ENCODE measurements at regions not wholly inside any gene's neighbourhood (a gene's known extent, or its start where the extent isn't known, plus 50 kb on each side); places are given as distances from the start of the nearest gene placed in this dataset.

DNA sequence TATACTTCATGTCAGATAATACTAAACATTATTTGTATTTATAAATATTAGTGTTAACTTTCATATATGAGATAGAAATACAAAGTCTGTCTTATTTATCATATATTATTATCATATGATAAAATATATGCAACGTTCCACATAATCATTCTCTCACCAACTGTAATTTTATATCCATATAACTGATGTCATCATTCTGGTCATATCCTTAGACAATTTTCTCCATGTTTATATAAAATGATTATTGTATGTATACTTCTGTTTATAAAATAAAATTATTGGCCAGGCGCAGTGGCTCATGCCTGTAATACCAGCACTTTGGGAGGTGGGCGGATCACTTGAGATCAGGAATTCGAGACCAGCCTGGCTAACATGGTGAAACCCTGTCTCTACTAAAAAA is 2007.1 kb downstream of the EFNA5 start:
- DNase-seq (ENCODE audit: low spot score), result no peak
- no peaks in the 10 kb centered on the region for H3K27me3 ChIP-seq
- no peak overlapping the region for H3K4me3 ChIP-seq
- H3K36me3 ChIP-seq, result no peaks in the 10 kb centered on the region
- no peaks in the 10 kb centered on the region for H3K4me1 ChIP-seq
- TF ChIP-seq, protein P1, sequence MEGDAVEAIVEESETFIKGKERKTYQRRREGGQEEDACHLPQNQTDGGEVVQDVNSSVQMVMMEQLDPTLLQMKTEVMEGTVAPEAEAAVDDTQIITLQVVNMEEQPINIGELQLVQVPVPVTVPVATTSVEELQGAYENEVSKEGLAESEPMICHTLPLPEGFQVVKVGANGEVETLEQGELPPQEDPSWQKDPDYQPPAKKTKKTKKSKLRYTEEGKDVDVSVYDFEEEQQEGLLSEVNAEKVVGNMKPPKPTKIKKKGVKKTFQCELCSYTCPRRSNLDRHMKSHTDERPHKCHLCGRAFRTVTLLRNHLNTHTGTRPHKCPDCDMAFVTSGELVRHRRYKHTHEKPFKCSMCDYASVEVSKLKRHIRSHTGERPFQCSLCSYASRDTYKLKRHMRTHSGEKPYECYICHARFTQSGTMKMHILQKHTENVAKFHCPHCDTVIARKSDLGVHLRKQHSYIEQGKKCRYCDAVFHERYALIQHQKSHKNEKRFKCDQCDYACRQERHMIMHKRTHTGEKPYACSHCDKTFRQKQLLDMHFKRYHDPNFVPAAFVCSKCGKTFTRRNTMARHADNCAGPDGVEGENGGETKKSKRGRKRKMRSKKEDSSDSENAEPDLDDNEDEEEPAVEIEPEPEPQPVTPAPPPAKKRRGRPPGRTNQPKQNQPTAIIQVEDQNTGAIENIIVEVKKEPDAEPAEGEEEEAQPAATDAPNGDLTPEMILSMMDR (IDR thresholded peaks at IDR 0.05), result no peak
- H3K27ac ChIP-seq, result no peak overlapping the region
- H3K9me3 ChIP-seq, result peaks cover 0 to 8% of the 10 kb centered on the region in 2 donors

DNA sequence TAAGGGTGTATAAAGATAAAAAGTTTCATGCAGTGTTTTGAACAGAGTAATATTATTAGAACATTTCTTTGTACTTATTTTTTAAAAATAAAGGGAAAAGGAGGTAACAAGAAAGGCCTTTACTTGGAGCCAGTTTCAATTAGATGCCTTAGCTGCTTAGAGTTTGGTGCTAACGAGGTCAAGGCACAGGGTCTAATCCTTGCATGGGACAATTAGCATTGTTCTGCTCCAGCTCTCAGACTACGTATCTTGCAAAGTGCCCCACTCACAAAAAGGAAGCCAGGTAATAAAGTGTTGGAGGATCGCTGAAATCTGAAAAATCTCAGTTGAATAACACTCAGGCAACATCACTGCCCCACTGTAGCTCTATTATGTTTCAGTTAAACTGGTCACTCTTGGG is 2011.3 kb downstream of the EFNA5 start:
- TF ChIP-seq, protein P1 (IDR thresholded peaks at IDR 0.05), result no peak

DNA sequence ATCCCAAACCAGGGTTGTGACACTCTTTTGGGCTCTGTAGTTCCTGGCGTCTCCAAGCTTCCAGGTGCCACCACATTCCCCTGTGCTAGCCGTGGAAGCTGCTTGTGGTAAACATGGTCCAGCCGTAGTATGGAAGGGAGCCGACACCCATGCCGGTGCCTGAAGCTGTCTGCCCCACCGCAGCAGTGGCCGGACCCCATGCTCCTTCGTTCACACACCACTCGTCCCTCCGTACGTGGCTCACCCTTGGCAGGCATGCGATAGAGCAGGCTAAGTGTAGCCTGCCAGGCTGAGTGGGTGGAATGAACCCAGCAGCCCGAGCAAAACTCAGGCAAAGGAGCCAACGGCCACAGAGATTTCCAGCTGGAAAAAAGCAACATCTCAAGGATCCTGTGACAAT is 2030.4 kb downstream of the EFNA5 start:
- no peaks in the 10 kb centered on the region for H3K9me3 ChIP-seq
- TF ChIP-seq, protein P1 (IDR thresholded peaks at IDR 0.05), result no peak
- H3K4me1 ChIP-seq, result no peaks in the 10 kb centered on the region
- H3K4me3 ChIP-seq, result no peak overlapping the region
- H3K27me3 ChIP-seq, result no peaks in the 10 kb centered on the region
- DNase-seq (ENCODE audit: low spot score), result no peak
- no peaks in the 10 kb centered on the region for H3K36me3 ChIP-seq
- H3K27ac ChIP-seq, result no peak overlapping the region

More for the DNA sequence above, 2011.3 kb downstream of the EFNA5 start:
- Histone ChIP-seq H3K36me3 (no peaks in the 10 kb centered on the region), H3K4me3 (no peak overlapping the region), H3K9me3 (no peaks in the 10 kb centered on the region), H3K27me3 (no peaks in the 10 kb centered on the region), H3K27ac (no peak overlapping the region), H3K4me1 (no peaks in the 10 kb centered on the region)
- no peak for DNase-seq (ENCODE audit: low spot score)

DNA sequence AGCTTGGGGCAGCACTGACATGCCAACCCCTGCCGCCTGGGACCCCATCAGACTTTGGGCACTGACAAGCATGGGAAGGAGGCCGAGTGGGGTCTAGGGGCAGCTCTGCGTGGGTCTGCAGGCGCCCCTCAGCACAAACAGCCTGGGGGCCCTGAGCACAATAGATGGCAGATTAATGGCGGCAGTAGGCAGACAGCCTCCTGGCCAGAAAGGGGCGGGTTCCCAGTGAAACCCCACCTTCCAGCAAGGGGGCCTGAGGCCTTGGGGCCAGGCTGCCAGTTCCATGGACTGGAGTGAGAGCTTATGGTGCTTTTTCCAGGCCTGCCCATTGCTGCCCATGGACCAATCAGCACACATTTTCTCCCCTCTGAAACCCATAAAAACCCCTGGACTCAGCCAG is 2031.2 kb downstream of the EFNA5 start:
- no peak overlapping the region for H3K27ac ChIP-seq
- H3K36me3 ChIP-seq, result no peaks in the 10 kb centered on the region
- H3K27me3 ChIP-seq, result no peaks in the 10 kb centered on the region
- no peaks in the 10 kb centered on the region for H3K4me1 ChIP-seq
- no peaks in the 10 kb centered on the region for H3K9me3 ChIP-seq
- no peak overlapping the region for H3K4me3 ChIP-seq
- TF ChIP-seq, protein P1 (IDR thresholded peaks at IDR 0.05), result no peak
- DNase-seq (ENCODE audit: low spot score), result no peak

DNA sequence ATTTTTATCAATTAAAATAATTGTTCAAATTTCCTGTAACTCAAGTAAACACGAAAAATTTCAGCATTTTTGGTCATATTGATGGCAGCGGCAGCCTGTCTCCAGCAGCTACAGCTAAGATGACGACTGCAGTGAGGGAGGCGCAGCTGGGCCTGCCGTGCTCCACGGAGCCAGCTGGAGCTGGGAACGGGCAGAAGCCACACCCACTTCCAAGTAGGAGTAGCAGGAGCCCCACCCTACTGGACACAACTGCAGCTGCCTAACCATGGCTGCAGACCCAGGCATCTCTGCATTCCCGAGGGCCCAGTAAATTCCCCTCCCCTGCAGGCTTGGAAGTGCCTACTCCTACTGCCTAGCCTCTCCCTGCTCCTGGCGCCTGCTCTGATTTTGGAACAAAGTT is 2031.7 kb downstream of the EFNA5 start:
- H3K27me3 ChIP-seq, result no peaks in the 10 kb centered on the region
- no peaks in the 10 kb centered on the region for H3K36me3 ChIP-seq
- H3K9me3 ChIP-seq, result no peaks in the 10 kb centered on the region
- no peaks in the 10 kb centered on the region for H3K4me1 ChIP-seq
- DNase-seq (ENCODE audit: low spot score), result no peak
- no peak overlapping the region for H3K27ac ChIP-seq
- no peak overlapping the region for H3K4me3 ChIP-seq
- TF ChIP-seq, protein P1 (IDR thresholded peaks at IDR 0.05), result no peak

DNA sequence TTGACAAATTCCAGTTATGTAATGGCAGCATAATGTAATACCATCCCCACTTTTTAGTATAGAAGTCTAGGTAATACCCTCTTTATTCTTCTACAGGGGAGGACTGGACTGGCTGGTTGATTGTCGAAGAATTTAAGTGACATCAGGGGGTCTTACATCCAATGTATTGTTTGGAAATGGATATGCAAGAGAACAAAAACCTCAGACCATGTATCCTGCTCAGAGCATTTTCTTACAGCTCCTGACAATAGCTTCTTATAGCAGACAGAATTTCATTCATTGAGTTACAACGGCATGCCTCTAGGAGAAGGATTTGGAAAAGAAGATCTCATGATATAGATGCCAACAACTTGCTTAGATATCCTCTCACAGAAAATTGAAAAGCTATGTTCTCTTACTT is 2032.3 kb downstream of the EFNA5 start:
- no peaks in the 10 kb centered on the region for H3K27me3 ChIP-seq
- H3K4me1 ChIP-seq, result no peaks in the 10 kb centered on the region
- H3K4me3 ChIP-seq, result no peak overlapping the region
- no peaks in the 10 kb centered on the region for H3K9me3 ChIP-seq
- no peak for DNase-seq (ENCODE audit: low spot score)
- TF ChIP-seq, protein P1 (IDR thresholded peaks at IDR 0.05), result no peak
- no peaks in the 10 kb centered on the region for H3K36me3 ChIP-seq
- no peak overlapping the region for H3K27ac ChIP-seq
